ENCODE measurements at regions not wholly inside any gene's neighbourhood (a gene's known extent, or its start where the extent isn't known, plus 50 kb on each side); places are given as distances from the start of the nearest gene placed in this dataset.

- Histone ChIP-seq H3K27me3 (ENCODE audit: insufficient read depth, low read depth, low read length) (no peaks in the 10 kb centered on the region), H3K36me3 (ENCODE audit: insufficient read depth, low read length) (no peaks in the 10 kb centered on the region)
- TF ChIP-seq EP300 (conservative IDR thresholded peaks at IDR 0.05; ENCODE audit: poor library complexity, severe bottlenecking) (no peak), SMC3 (conservative IDR thresholded peaks at IDR 0.05; ENCODE audit: poor library complexity) (no peak), EZH2 (IDR thresholded peaks at IDR 0.05; ENCODE audit: borderline replicate concordance, insufficient read depth, low read length, poor library complexity, severe bottlenecking) (no peak), MXI1 (conservative IDR thresholded peaks at IDR 0.05; ENCODE audit: poor library complexity, severe bottlenecking) (no peak), RAD21 (conservative IDR thresholded peaks at IDR 0.05) (no peak), POLR2AphosphoS5 (IDR thresholded peaks at IDR 0.05) (no peak), CTCF (IDR thresholded peaks at IDR 0.05; ENCODE audit: poor library complexity, severe bottlenecking) (no peak), REST (IDR thresholded peaks at IDR 0.05; ENCODE audit: borderline replicate concordance) (no peak), TAF1 (IDR thresholded peaks at IDR 0.05; ENCODE audit: low read depth) (no peak)
Observed at GRCh38 chr2:184336688-184337087, 261.6 kb upstream of the ZNF804A start.

GRCh38 chr2:184338771-184339170 is 259.6 kb upstream of the ZNF804A start:
- Histone ChIP-seq H3K9ac (ENCODE audit: low read length) (no peak overlapping the region), H3K36me3 (ENCODE audit: insufficient read depth, low read length) (no peaks in the 10 kb centered on the region), H3K4me3 (ENCODE audit: low read length) (no peak overlapping the region), H3K4me2 (ENCODE audit: low read length) (no peak overlapping the region), H3K27me3 (ENCODE audit: insufficient read depth, low read depth, low read length) (no peaks in the 10 kb centered on the region), H3K27ac (ENCODE audit: low read length) (no peak overlapping the region), H2AFZ (ENCODE audit: low read depth, low read length) (no peak overlapping the region), H3F3A (ENCODE audit: insufficient read depth, low read length, poor library complexity, severe bottlenecking) (no peaks in the 10 kb centered on the region), H3K9me2 (ENCODE audit: insufficient read depth, low read length) (no peaks in the 10 kb centered on the region), H4K20me1 (ENCODE audit: insufficient read depth) (no peaks in the 10 kb centered on the region), H3K9me3 (ENCODE audit: low read length) (no peaks in the 10 kb centered on the region), H3K79me2 (replicated peaks; ENCODE audit: insufficient read depth, low read length) (no peaks in the 10 kb centered on the region)
- TF ChIP-seq EZH2 (IDR thresholded peaks at IDR 0.05; ENCODE audit: borderline replicate concordance, insufficient read depth, low read length, poor library complexity, severe bottlenecking) (no peak), POLR2AphosphoS5 (IDR thresholded peaks at IDR 0.05) (no peak), CTCF (IDR thresholded peaks at IDR 0.05; ENCODE audit: poor library complexity, severe bottlenecking) (no peak), REST (IDR thresholded peaks at IDR 0.05; ENCODE audit: borderline replicate concordance) (no peak), SMC3 (conservative IDR thresholded peaks at IDR 0.05; ENCODE audit: poor library complexity) (no peak), EP300 (conservative IDR thresholded peaks at IDR 0.05; ENCODE audit: poor library complexity, severe bottlenecking) (no peak), MXI1 (conservative IDR thresholded peaks at IDR 0.05; ENCODE audit: poor library complexity, severe bottlenecking) (no peak), RAD21 (conservative IDR thresholded peaks at IDR 0.05) (no peak), TAF1 (IDR thresholded peaks at IDR 0.05; ENCODE audit: low read depth) (no peak)

More at GRCh38 chr2:184336688-184337087, 261.6 kb upstream of the ZNF804A start:
- Histone ChIP-seq H3K9me2 (ENCODE audit: insufficient read depth, low read length) (no peaks in the 10 kb centered on the region), H3F3A (ENCODE audit: insufficient read depth, low read length, poor library complexity, severe bottlenecking) (no peaks in the 10 kb centered on the region), H3K4me3 (ENCODE audit: low read length) (no peak overlapping the region), H3K4me2 (ENCODE audit: low read length) (no peak overlapping the region), H3K27ac (ENCODE audit: low read length) (no peak overlapping the region), H3K9me3 (ENCODE audit: low read length) (no peaks in the 10 kb centered on the region), H3K9ac (ENCODE audit: low read length) (no peak overlapping the region), H3K79me2 (replicated peaks; ENCODE audit: insufficient read depth, low read length) (no peaks in the 10 kb centered on the region), H2AFZ (ENCODE audit: low read depth, low read length) (no peak overlapping the region), H4K20me1 (ENCODE audit: insufficient read depth) (no peaks in the 10 kb centered on the region)
